GM23248 (cell line): ENCODE measurements at regions not wholly inside any gene's neighbourhood (a gene's known extent, or its start where the extent isn't known, plus 50 kb on each side); places are given as distances from the start of the nearest gene placed in this dataset.
A peak's percentile ranks its signal among the peaks of the same experiment; 100 is the strongest.

Experiments
- DNase-seq: peaks from one replicate; pipeline ENCODE4 v3.0.0-alpha.2; 2015
- H2AFZ ChIP-seq: fragments of 200-600 bp; sonication (generic); 2 replicates; pipeline ENCODE4 v1.6.1; 2016; ENCODE audit warnings: antibody characterized with exemption
- H3F3A ChIP-seq: fragments of 200-600 bp; sonication (generic); 2 replicates; pipeline ENCODE4 v1.6.1; 2016; ENCODE audit warnings: mild to moderate bottlenecking, antibody characterized with exemption, mixed run types; ENCODE audit not compliant: insufficient read depth
- H3K27ac ChIP-seq: fragments of 200-600 bp; sonication (generic); 2 replicates; pipeline ENCODE4 v1.5.1; 2016; ENCODE audit warnings: mild to moderate bottlenecking
- H3K27me3 ChIP-seq: fragments of 200-600 bp; sonication (generic); replicated peaks from 2 replicates; pipeline ENCODE4 v1.6.1; 2016; ENCODE audit warnings: mild to moderate bottlenecking; ENCODE audit not compliant: insufficient read depth
- H3K36me3 ChIP-seq: fragments of 200-600 bp; sonication (generic); 2 replicates; pipeline ENCODE4 v1.6.1; 2016; ENCODE audit warnings: low read depth, mild to moderate bottlenecking
- H3K4me1 ChIP-seq: fragments of 200-600 bp; sonication (generic); 2 replicates; pipeline ENCODE4 v1.6.1; 2016; ENCODE audit warnings: mild to moderate bottlenecking; ENCODE audit not compliant: insufficient read depth
- H3K4me2 ChIP-seq: fragments of 200-600 bp; sonication (generic); one replicate; pipeline ENCODE4 v1.6.1; 2016; ENCODE audit warnings: mild to moderate bottlenecking; ENCODE audit not compliant: unreplicated experiment
- H3K4me3 ChIP-seq: fragments of 200-600 bp; sonication (generic); 2 replicates; pipeline ENCODE4 v1.5.1; 2016; ENCODE audit warnings: mild to moderate bottlenecking
- H3K79me2 ChIP-seq: fragments of 200-600 bp; sonication (generic); 2 replicates; pipeline ENCODE4 v1.6.1; 2016; ENCODE audit warnings: mild to moderate bottlenecking; ENCODE audit not compliant: insufficient read depth
- H3K9ac ChIP-seq: fragments of 200-600 bp; sonication (generic); 2 replicates; pipeline ENCODE4 v1.6.1; 2016; ENCODE audit warnings: mild to moderate bottlenecking
- H3K9me2 ChIP-seq: fragments of 200-600 bp; sonication (generic); 2 replicates; pipeline ENCODE4 v1.6.1; 2016; ENCODE audit warnings: mixed run types, mild to moderate bottlenecking, moderate library complexity; ENCODE audit not compliant: insufficient read depth
- H3K9me3 ChIP-seq: fragments of 200-600 bp; sonication (generic); one replicate; pipeline ENCODE4 v1.6.1; 2017; ENCODE audit warnings: low read depth
- H4K20me1 ChIP-seq: fragments of 200-600 bp; sonication (generic); 2 replicates; pipeline ENCODE4 v1.6.0; 2016; ENCODE audit not compliant: insufficient read depth
- EZH2 ChIP-seq: fragments of 200-600 bp; sonication (generic); IDR thresholded peaks from 2 replicates; pipeline ENCODE4 v1.6.1; 2018; ENCODE audit warnings: antibody characterized with exemption, mild to moderate bottlenecking; ENCODE audit not compliant: insufficient read depth, poor library complexity, severe bottlenecking
- EZH2phosphoT487 ChIP-seq: fragments of 200-600 bp; sonication (generic); IDR thresholded peaks from 2 replicates; pipeline ENCODE4 v1.6.1; 2018; ENCODE audit warnings: antibody characterized with exemption, moderate library complexity, mild to moderate bottlenecking, low read depth; ENCODE audit not compliant: insufficient read depth
- WGBS, 2 experiments: methylation state at CpG; one replicate each; pipeline ENCODE4 v1.1.6; 2015 to 2017; ENCODE audit warnings: low lambda C conversion rate in 2 of 2, low coverage in 1 of 2; ENCODE audit errors: missing lambda C conversion rate in 2 of 2; 5-methylcytosine and 5-hydroxymethylcytosine counted together
- in situ Hi-C: fragments of 300-500 bp; cut with MboI; formaldehyde crosslinking; loops from 2 replicates; pipeline ENCODE4 v1.15.0; 2020

DNA sequence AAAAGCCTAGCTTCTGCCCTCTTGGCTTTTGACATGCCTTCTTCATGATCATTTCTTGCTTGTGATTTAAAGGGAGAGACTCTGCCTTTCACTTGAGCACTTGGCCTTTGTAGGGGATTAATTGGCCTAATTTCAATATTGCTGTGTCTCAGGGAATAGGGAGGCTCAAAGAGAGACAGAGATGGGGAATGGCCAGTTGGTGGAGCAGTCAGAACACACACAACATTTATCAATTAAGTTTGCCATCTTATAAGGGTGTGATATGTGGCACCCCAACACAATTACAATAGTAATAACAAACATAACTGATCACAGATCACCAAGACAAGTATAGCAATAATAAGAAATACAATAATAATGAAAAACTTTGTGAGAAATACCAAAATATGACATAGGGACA, 122.5 kb upstream of the VCX start:
- DNase-seq = no peak
- Histone ChIP-seq H3K27ac (no peak overlapping the region), H3F3A (no peaks in the 10 kb centered on the region), H4K20me1 (no peaks in the 10 kb centered on the region), H3K9ac (no peak overlapping the region), H3K9me3 (no peaks in the 10 kb centered on the region), H3K27me3 (no peaks in the 10 kb centered on the region), H3K79me2 (no peaks in the 10 kb centered on the region), H3K4me1 (no peaks in the 10 kb centered on the region), H3K4me3 (no peak overlapping the region), H3K9me2 (no peaks in the 10 kb centered on the region), H2AFZ (no peak overlapping the region), H3K4me2 (no peak overlapping the region), H3K36me3 (no peaks in the 10 kb centered on the region)
- TF ChIP-seq EZH2phosphoT487 = no peak
- no peak for TF ChIP-seq EZH2
- in situ Hi-C loops = no loop called here

DNA sequence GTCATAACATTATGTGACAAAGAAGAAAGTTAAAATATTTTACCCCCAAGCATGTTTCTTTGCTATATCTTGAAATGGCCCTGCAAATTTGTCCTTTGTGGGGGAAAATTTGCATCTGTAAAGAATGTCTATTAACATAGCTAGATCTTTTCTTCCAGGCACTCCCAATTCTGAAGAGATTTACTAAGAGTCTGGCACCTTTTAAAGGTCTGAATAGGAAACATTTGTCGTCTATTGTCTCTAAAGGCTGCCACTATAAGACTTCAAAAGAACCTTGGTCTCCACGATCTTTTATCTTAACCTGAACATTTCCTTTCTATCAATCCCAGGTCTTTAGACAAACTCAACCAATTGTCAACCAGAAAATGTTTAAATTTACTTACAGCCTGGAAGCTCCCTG, 128.6 kb upstream of the VCX start:
- in situ Hi-C loops = no loop called here
- Histone ChIP-seq H3K79me2 (no peaks in the 10 kb centered on the region), H3K4me3 (no peak overlapping the region), H3K27ac (no peak overlapping the region), H3K9ac (no peak overlapping the region), H3K36me3 (no peaks in the 10 kb centered on the region), H3K4me1 (no peaks in the 10 kb centered on the region), H3K4me2 (no peak overlapping the region), H3K9me3 (no peaks in the 10 kb centered on the region), H3K9me2 (no peaks in the 10 kb centered on the region), H2AFZ (no peak overlapping the region), H4K20me1 (no peaks in the 10 kb centered on the region), H3K27me3 (no peaks in the 10 kb centered on the region), H3F3A (no peaks in the 10 kb centered on the region)
- no peak for DNase-seq
- no peak for TF ChIP-seq EZH2
- 0% methylated on average over 2 of the region's 2 CpGs for WGBS, 2 experiments

DNA sequence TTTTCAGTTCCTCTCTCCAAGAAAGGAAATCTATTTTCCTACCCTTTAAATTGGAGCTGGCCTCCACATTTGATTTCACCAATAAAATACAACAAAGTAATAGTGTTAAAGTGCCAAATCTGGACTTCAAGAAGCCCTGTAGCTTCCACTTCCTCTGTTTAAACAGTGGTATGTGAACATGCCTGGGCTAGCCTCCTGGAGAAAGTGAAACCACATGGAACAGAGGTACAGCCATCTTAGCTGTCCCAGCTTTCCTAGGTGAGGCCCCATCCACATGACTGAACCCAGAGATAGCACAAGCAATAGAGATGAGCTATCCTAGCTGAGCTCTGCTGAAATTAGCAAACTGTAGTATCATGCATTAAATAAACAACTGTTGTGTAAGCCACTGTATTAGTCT, 131.8 kb upstream of the VCX start:
- in situ Hi-C loops = no loop called here
- Histone ChIP-seq H3K4me3 (no peak overlapping the region), H3K36me3 (no peaks in the 10 kb centered on the region), H3K9ac (no peak overlapping the region), H3K79me2 (no peaks in the 10 kb centered on the region), H2AFZ (no peak overlapping the region), H3F3A (no peaks in the 10 kb centered on the region), H3K4me2 (no peak overlapping the region), H3K4me1 (no peaks in the 10 kb centered on the region), H3K9me3 (no peaks in the 10 kb centered on the region), H3K27ac (no peak overlapping the region), H4K20me1 (no peaks in the 10 kb centered on the region), H3K27me3 (no peaks in the 10 kb centered on the region), H3K9me2 (no peaks in the 10 kb centered on the region)
- peak; percentile 0 for DNase-seq
- TF ChIP-seq EZH2 (no peak), EZH2phosphoT487 (no peak)

DNA sequence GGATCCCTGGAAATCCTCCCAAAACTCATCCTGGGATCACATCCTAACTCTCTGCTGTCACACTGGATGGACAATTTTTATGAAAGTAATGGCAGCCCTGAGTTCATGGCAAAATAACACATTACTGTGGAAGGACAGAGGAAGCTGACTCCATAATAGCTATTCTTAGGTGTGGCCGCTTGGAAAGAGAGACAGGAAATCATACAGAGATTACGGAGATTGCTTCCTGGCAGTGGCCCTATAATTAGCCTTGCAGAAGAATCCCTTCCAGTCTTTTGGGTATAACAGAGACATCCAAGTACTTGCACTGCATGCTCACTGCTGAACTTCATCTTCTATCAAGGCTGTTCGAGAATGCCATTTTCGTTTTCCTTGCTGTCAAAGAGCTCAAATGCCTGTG, 133.1 kb upstream of the VCX start:
- no peak overlapping the region for H2AFZ ChIP-seq
- H3K9ac ChIP-seq = no peak overlapping the region
- H3K79me2 ChIP-seq = no peaks in the 10 kb centered on the region
- in situ Hi-C loops = no loop called here
- H3K4me1 ChIP-seq = no peaks in the 10 kb centered on the region
- no peaks in the 10 kb centered on the region for H4K20me1 ChIP-seq
- TF ChIP-seq EZH2phosphoT487 = no peak
- TF ChIP-seq EZH2 = no peak
- H3K27ac ChIP-seq = no peak overlapping the region
- H3K9me2 ChIP-seq = no peaks in the 10 kb centered on the region
- H3K9me3 ChIP-seq = no peaks in the 10 kb centered on the region
- WGBS, 2 experiments = 41 to 46% methylated on average over 4 of the region's 4 CpGs
- H3K36me3 ChIP-seq = no peaks in the 10 kb centered on the region
- DNase-seq = no peak
- no peak overlapping the region for H3K4me2 ChIP-seq
- H3F3A ChIP-seq = no peaks in the 10 kb centered on the region
- no peaks in the 10 kb centered on the region for H3K27me3 ChIP-seq
- H3K4me3 ChIP-seq = no peak overlapping the region

DNA sequence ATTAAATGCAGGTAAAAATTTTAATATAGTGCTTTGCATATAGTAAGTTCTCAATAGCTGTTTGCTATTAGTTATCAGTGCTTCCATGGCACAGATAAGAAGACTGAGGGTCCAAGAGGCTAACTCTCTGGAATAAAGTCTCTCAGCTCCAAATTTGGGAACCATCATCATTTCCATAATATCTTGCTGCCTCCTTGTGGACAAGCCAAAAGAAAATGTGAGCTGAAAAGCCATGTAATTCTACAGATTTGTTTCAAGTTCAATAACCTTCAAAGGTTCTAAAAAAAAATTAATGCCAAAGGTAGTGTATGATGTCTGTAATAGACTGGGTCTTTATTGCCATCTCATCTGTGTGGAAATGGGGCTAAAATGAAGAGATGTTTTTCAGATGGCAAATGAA, 136.9 kb upstream of the VCX start:
- TF ChIP-seq EZH2 = no peak
- TF ChIP-seq EZH2phosphoT487 = no peak
- in situ Hi-C loops = no loop called here
- peak; percentile 19 for DNase-seq

More for the DNA sequence above, 136.9 kb upstream of the VCX start:
- H3F3A ChIP-seq = no peaks in the 10 kb centered on the region
- no peaks in the 10 kb centered on the region for H3K4me1 ChIP-seq
- no peak overlapping the region for H3K4me3 ChIP-seq
- no peaks in the 10 kb centered on the region for H3K36me3 ChIP-seq
- H2AFZ ChIP-seq = no peak overlapping the region
- H3K27ac ChIP-seq = no peak overlapping the region
- no peaks in the 10 kb centered on the region for H3K79me2 ChIP-seq
- H3K9ac ChIP-seq = no peak overlapping the region
- no peaks in the 10 kb centered on the region for H3K27me3 ChIP-seq
- no peaks in the 10 kb centered on the region for H3K9me2 ChIP-seq
- H3K9me3 ChIP-seq = no peaks in the 10 kb centered on the region
- no peaks in the 10 kb centered on the region for H4K20me1 ChIP-seq
- no peak overlapping the region for H3K4me2 ChIP-seq
